DOHH2 (cell line): ENCODE measurements at regions not wholly inside any gene's neighbourhood (a gene's known extent, or its start where the extent isn't known, plus 50 kb on each side); places are given as distances from the start of the nearest gene placed in this dataset.

Source experiments
- CTCF ChIP-seq: fragments of 200-600 bp; sonication (generic); IDR thresholded peaks from one replicate; pipeline ENCODE4 v1.5.1; 2014; ENCODE audit warnings: antibody characterized with exemption, mild to moderate bottlenecking, low read depth, low read length; ENCODE audit not compliant: poor library complexity, severe bottlenecking
- EZH2phosphoT487 ChIP-seq: fragments of 200-600 bp; sonication (generic); IDR thresholded peaks from 2 replicates; pipeline ENCODE4 v1.6.1; 2017; ENCODE audit warnings: borderline replicate concordance, mild to moderate bottlenecking, antibody characterized with exemption, low read length, moderate library complexity, mixed read lengths

GRCh38 chr20:19887556-19888268, 129.4 kb upstream of the NAA20 start:
- TF ChIP-seq CTCF (no peak), EZH2phosphoT487 (no peak)
